H1 (cell line): ENCODE measurements at regions not wholly inside any gene's neighbourhood (a gene's known extent, or its start where the extent isn't known, plus 50 kb on each side); places are given as distances from the start of the nearest gene placed in this dataset.

Experiments used
- CTCF ChIA-PET: fragments of 300-600 bp; sonication (Branson Sonifier 250); formaldehyde crosslinking; loops from one replicate; lab custom pipeline; 2021; ENCODE audit not compliant: partially characterized antibody; lab: Charles Lee
- POLR2A ChIA-PET: fragments of 300-600 bp; sonication (Branson Sonifier 250); formaldehyde crosslinking; loops from one replicate; lab custom pipeline; 2021; ENCODE audit warnings: inconsistent platforms; ENCODE audit not compliant: partially characterized antibody; lab: Charles Lee
- DNase-seq, 2 experiments: peaks; one replicate each; pipeline versions ENCODE4 v3.0.0 to v3.0.0-alpha.2; 2010 to 2022; ENCODE audit warnings: low spot score in 2 of 2, low read depth in 1 of 2, mixed read lengths in 1 of 2
- FAIRE-seq: peaks from 2 replicates; lab custom pipeline; 2011; peaks lifted over from hg19 to GRCh38; lab: Jason Lieb, UNC
- H2AFZ ChIP-seq: 2 replicates; pipeline ENCODE4 v1.8.1; 2012; ENCODE audit warnings: low read length, inconsistent platforms
- H2AK5ac ChIP-seq: 2 replicates; pipeline ENCODE4 v1.6.1; 2013; ENCODE audit warnings: low read depth, low read length
- H2BK120ac ChIP-seq: replicated peaks from 2 replicates; pipeline ENCODE3; 2013; ENCODE audit warnings: low read depth, low read length, inconsistent platforms
- H2BK12ac ChIP-seq: 2 replicates; pipeline ENCODE4 v1.6.1; 2013; ENCODE audit warnings: low read depth, low read length
- H2BK15ac ChIP-seq: 2 replicates; pipeline ENCODE4 v1.6.1; 2013; ENCODE audit warnings: low read length
- H2BK20ac ChIP-seq: 2 replicates; pipeline ENCODE4 v1.6.1; 2013; ENCODE audit warnings: low read length
- H2BK5ac ChIP-seq: 2 replicates; pipeline ENCODE4 v1.6.1; 2013; ENCODE audit warnings: low read depth, low read length
- H3K14ac ChIP-seq: 2 replicates; pipeline ENCODE4 v1.6.1; 2013; ENCODE audit warnings: inconsistent platforms; ENCODE audit not compliant: insufficient read length
- H3K18ac ChIP-seq: 2 replicates; pipeline ENCODE4 v1.6.1; 2013; ENCODE audit warnings: low read length; ENCODE audit errors: extremely low read depth
- H3K23ac ChIP-seq: 2 replicates; pipeline ENCODE4 v1.6.1; 2013; ENCODE audit warnings: inconsistent platforms; ENCODE audit not compliant: insufficient read length
- H3K23me2 ChIP-seq: 2 replicates; pipeline ENCODE4 v1.6.1; 2013; ENCODE audit warnings: low read depth, low read length
- H3K27ac ChIP-seq: 2 replicates; pipeline ENCODE4 v1.6.1; 2011; ENCODE audit warnings: low read depth, low read length, inconsistent platforms
- H3K27me3 ChIP-seq, 4 experiments: replicated peaks in 1 of 4; 1 replicate in 1 of 4; 2 replicates in 3 of 4; pipeline versions ENCODE4 v1.6.1 to v1.8.1; 2011 to 2013; ENCODE audit warnings: low read length in 3 of 4, mild to moderate bottlenecking in 3 of 4, inconsistent platforms in 2 of 4, mixed read lengths in 2 of 4, moderate library complexity in 1 of 4; ENCODE audit not compliant: control insufficient read depth in 3 of 4, insufficient read depth in 3 of 4; ENCODE audit errors: extremely low read depth in 1 of 4
- H3K36me3 ChIP-seq, 4 experiments: 2 replicates each; pipeline versions ENCODE4 v1.6.1 to v1.8.1; 2011 to 2013; ENCODE audit warnings: mild to moderate bottlenecking in 4 of 4, low read length in 3 of 4, moderate library complexity in 2 of 4, control low read depth in 1 of 4, inconsistent platforms in 1 of 4; ENCODE audit not compliant: insufficient read depth in 4 of 4, control insufficient read depth in 2 of 4
- H3K4ac ChIP-seq: replicated peaks from 2 replicates; pipeline ENCODE3; 2013; ENCODE audit warnings: low read length, low read depth, mixed read lengths, inconsistent platforms; ENCODE audit not compliant: insufficient read length
- H3K4me1 ChIP-seq, 4 experiments: replicated peaks in 1 of 4; 1 replicate in 1 of 4; 2 replicates in 3 of 4; pipeline versions ENCODE4 v1.6.1 to v1.8.1; 2011 to 2013; ENCODE audit warnings: low read length in 3 of 4, inconsistent platforms in 2 of 4, mixed read lengths in 1 of 4; ENCODE audit not compliant: insufficient read depth in 4 of 4, control insufficient read depth in 3 of 4
- H3K4me2 ChIP-seq, 2 experiments: 2 replicates each; pipeline versions ENCODE4 v1.6.1 to v1.8.1; 2011 to 2013; ENCODE audit warnings: low read depth in 2 of 2, low read length in 2 of 2, control low read depth in 1 of 2, inconsistent platforms in 1 of 2, mild to moderate bottlenecking in 1 of 2; ENCODE audit not compliant: insufficient read depth in 1 of 2
- H3K4me3 ChIP-seq, 4 experiments: fragments of 200-600, 300-600 bp in 1 of 4; sonication (generic), shearing (Covaris generic), sonication (Bioruptor Twin) in 1 of 4; 2 replicates each; pipeline versions ENCODE4 v1.5.1 to v1.8.1; 2011 to 2016; ENCODE audit warnings: low read length in 4 of 4, low read depth in 3 of 4, control low read depth in 2 of 4, inconsistent platforms in 2 of 4, mild to moderate bottlenecking in 2 of 4, mixed read lengths in 1 of 4, moderate library complexity in 1 of 4; ENCODE audit not compliant: insufficient read depth in 2 of 4; ENCODE audit errors: extremely low read depth in 1 of 4
- H3K56ac ChIP-seq: replicated peaks from 2 replicates; pipeline ENCODE3; 2013; ENCODE audit warnings: low read depth, mild to moderate bottlenecking, mixed read lengths, low read length, inconsistent platforms; ENCODE audit not compliant: insufficient read length
- H3K79me1 ChIP-seq: 2 replicates; pipeline ENCODE4 v1.6.1; 2013; ENCODE audit warnings: low read depth, low read length, control low read depth
- H3K79me2 ChIP-seq, 2 experiments: 2 replicates each; pipeline versions ENCODE4 v1.6.1 to v1.8.1; 2012 to 2013; ENCODE audit warnings: low read length in 2 of 2, mild to moderate bottlenecking in 2 of 2, inconsistent platforms in 1 of 2; ENCODE audit not compliant: insufficient read depth in 2 of 2, control insufficient read depth in 1 of 2
- H3K9ac ChIP-seq, 4 experiments: replicated peaks in 1 of 4; 1 replicate in 1 of 4; 2 replicates in 3 of 4; pipeline versions ENCODE4 v1.6.1 to v1.8.1; 2011 to 2013; ENCODE audit warnings: low read depth in 3 of 4, low read length in 3 of 4, control low read depth in 2 of 4, mild to moderate bottlenecking in 2 of 4, moderate library complexity in 2 of 4, inconsistent platforms in 1 of 4; ENCODE audit errors: extremely low read depth in 1 of 4
- H3K9me3 ChIP-seq, 2 experiments: 2 replicates each; pipeline versions ENCODE4 v1.6.1 to v1.8.1; 2012 to 2013; ENCODE audit warnings: mild to moderate bottlenecking in 2 of 2, moderate library complexity in 2 of 2, control low read depth in 1 of 2, inconsistent platforms in 1 of 2, low read depth in 1 of 2, low read length in 1 of 2, mixed read lengths in 1 of 2; ENCODE audit not compliant: insufficient read depth in 2 of 2
- H4K20me1 ChIP-seq, 2 experiments: replicated peaks in 1 of 2; 2 replicates each; pipeline versions ENCODE3 to v1.8.1; 2011 to 2013; ENCODE audit warnings: inconsistent platforms in 2 of 2, low read length in 2 of 2, mild to moderate bottlenecking in 1 of 2; ENCODE audit not compliant: insufficient read depth in 2 of 2, control insufficient read depth in 1 of 2
- H4K5ac ChIP-seq: 2 replicates; pipeline ENCODE4 v1.6.1; 2013; ENCODE audit warnings: low read length, low read depth, mixed read lengths, inconsistent platforms; ENCODE audit not compliant: insufficient read length
- H4K8ac ChIP-seq: 2 replicates; pipeline ENCODE4 v1.8.0; 2013; ENCODE audit warnings: mild to moderate bottlenecking, moderate library complexity, low read length, inconsistent platforms; ENCODE audit not compliant: insufficient read depth; ENCODE audit errors: extremely low read depth
- H4K91ac ChIP-seq: replicated peaks from 2 replicates; pipeline ENCODE3; 2013; ENCODE audit warnings: low read length, mixed read lengths, inconsistent platforms; ENCODE audit not compliant: insufficient read length
- CHD1 ChIP-seq: IDR thresholded peaks from 2 replicates; pipeline ENCODE4 v1.6.1; 2012; ENCODE audit warnings: low read depth, low read length, improper control_type of control experiment
- SP4 ChIP-seq: IDR thresholded peaks from 2 replicates; pipeline ENCODE4 v1.6.1; 2012; ENCODE audit warnings: low read length, inconsistent platforms
- WGBS, 2 experiments: shearing (Covaris generic) in 1 of 2; methylation state at CpG; one replicate each; pipeline versions ENCODE4 v1.1.6 to v1.1.7; 2013 to 2015; ENCODE audit warnings: low lambda C conversion rate in 2 of 2, mixed read lengths in 2 of 2, inconsistent platforms in 1 of 2, low coverage in 1 of 2, missing lambda C conversion rate in 1 of 2; ENCODE audit not compliant: insufficient replicate concordance in 2 of 2, insufficient coverage in 1 of 2, insufficient read length in 1 of 2; ENCODE audit errors: extremely low coverage in 1 of 2, missing lambda C conversion rate in 1 of 2; 5-methylcytosine and 5-hydroxymethylcytosine counted together

DNA sequence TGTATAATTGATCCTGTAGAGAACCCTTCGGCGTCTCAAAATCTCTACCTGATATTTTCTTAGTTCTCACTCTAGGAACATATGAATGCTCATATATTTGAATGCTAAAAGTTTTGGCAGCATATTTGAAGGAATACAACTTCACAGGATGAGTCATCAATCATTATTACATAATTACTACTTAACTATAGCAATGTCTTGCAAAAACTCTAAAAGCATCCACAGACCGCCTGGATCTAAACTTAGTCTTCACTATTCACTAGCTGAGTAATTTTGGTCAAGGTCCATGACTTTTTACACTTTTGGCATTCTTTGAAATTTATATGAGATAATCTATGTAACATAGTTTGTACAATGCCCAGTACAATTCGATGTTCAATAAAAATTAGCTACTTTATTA is 194.7 kb downstream of the DTHD1 start:
- no peaks in the 10 kb centered on the region for H4K20me1 ChIP-seq
- no peaks in the 10 kb centered on the region for H3K9me3 ChIP-seq
- H2BK15ac ChIP-seq, result no peak overlapping the region
- H3K4ac ChIP-seq, result no peak overlapping the region
- no peak for TF ChIP-seq SP4
- TF ChIP-seq CHD1, result no peak
- ChIA-PET CTCF (interaction anchor here (0.6 to 0.9 kb wide), 2 partner anchors 26 to 33 kb away, joined by 3 read pairs; no protein-coding TSS in a partner anchor), POLR2A (no interaction called here)
- H3K4me3 ChIP-seq, result no peak overlapping the region
- H2AK5ac ChIP-seq, result no peak overlapping the region
- H4K5ac ChIP-seq, result no peak overlapping the region
- H2BK120ac ChIP-seq, result no peak overlapping the region
- H3K4me2 ChIP-seq, result no peak overlapping the region
- H3K27me3 ChIP-seq, result no peaks in the 10 kb centered on the region
- no peak overlapping the region for H2BK12ac ChIP-seq
- H4K91ac ChIP-seq, result no peak overlapping the region
- no peaks in the 10 kb centered on the region for H3K79me1 ChIP-seq
- FAIRE-seq (no peak), DNase-seq (no peak)
- H2BK5ac ChIP-seq, result no peak overlapping the region
- no peak overlapping the region for H3K27ac ChIP-seq
- WGBS, 2 experiments, result 94% methylated on average over 4 of the region's 4 CpGs; no CpG with 5 or more reads in 1 of the 2 experiments
- no peaks in the 10 kb centered on the region for H3K4me1 ChIP-seq
- no peaks in the 10 kb centered on the region for H3K36me3 ChIP-seq
- no peak overlapping the region for H3K14ac ChIP-seq
- no peaks in the 10 kb centered on the region for H3K79me2 ChIP-seq
- no peak overlapping the region for H2AFZ ChIP-seq
- H4K8ac ChIP-seq, result no peak overlapping the region
- H3K56ac ChIP-seq, result no peak overlapping the region
- no peaks in the 10 kb centered on the region for H3K23me2 ChIP-seq
- H2BK20ac ChIP-seq, result no peak overlapping the region
- H3K23ac ChIP-seq, result no peak overlapping the region
- H3K9ac ChIP-seq, result no peak overlapping the region
- no peak overlapping the region for H3K18ac ChIP-seq
